ENCODE measurements at regions not wholly inside any gene's neighbourhood (a gene's known extent, or its start where the extent isn't known, plus 50 kb on each side); places are given as distances from the start of the nearest gene placed in this dataset.
"Not testable (repeated sequence)": the region's sequence is repeated elsewhere in the genome, so short reads cannot be mapped to it uniquely, and the experiment has no call there.

- no peak for DNase-seq (ENCODE audit: low read depth)
- no peak overlapping the region for H3K4me3 ChIP-seq (ENCODE audit: low read depth, low read length)
- TF ChIP-seq CTCF (IDR thresholded peaks at IDR 0.05; ENCODE audit: insufficient read depth, low read depth, low read length), result no peak
Observed at GRCh38 chr1:196049407-196049806, 558.8 kb downstream of the KCNT2 start.

- DNase-seq (ENCODE audit: low read depth), result no peak
- no peak overlapping the region for H3K4me3 ChIP-seq (ENCODE audit: low read depth, low read length)
- no peak for TF ChIP-seq CTCF (IDR thresholded peaks at IDR 0.05; ENCODE audit: insufficient read depth, low read depth, low read length)
Observed at GRCh38 chr1:196043268-196043667, 565.0 kb downstream of the KCNT2 start.

- no peak for TF ChIP-seq CTCF (IDR thresholded peaks at IDR 0.05; ENCODE audit: insufficient read depth, low read depth, low read length)
- H3K4me3 ChIP-seq (ENCODE audit: low read depth, low read length), result no peak overlapping the region
- no peak for DNase-seq (ENCODE audit: low read depth)
Observed at GRCh38 chr1:196034080-196034706, 574.0 kb downstream of the KCNT2 start.

- not testable (repeated sequence) for DNase-seq (ENCODE audit: low read depth); H3K4me3 ChIP-seq (ENCODE audit: low read depth, low read length)
Observed at GRCh38 chr1:196031387-196031786, 576.9 kb downstream of the KCNT2 start.

- no peak for DNase-seq (ENCODE audit: low read depth)
- TF ChIP-seq CTCF (IDR thresholded peaks at IDR 0.05; ENCODE audit: insufficient read depth, low read depth, low read length), result no peak
- no peak overlapping the region for H3K4me3 ChIP-seq (ENCODE audit: low read depth, low read length)
Observed at GRCh38 chr1:196030455-196030854, 577.8 kb downstream of the KCNT2 start.

- no peak for TF ChIP-seq CTCF (IDR thresholded peaks at IDR 0.05; ENCODE audit: insufficient read depth, low read depth, low read length)
- no peak overlapping the region for H3K4me3 ChIP-seq (ENCODE audit: low read depth, low read length)
- no peak for DNase-seq (ENCODE audit: low read depth)
Observed at GRCh38 chr1:196029410-196029809, 578.8 kb downstream of the KCNT2 start.

GRCh38 chr1:196027127-196027526, 581.1 kb downstream of the KCNT2 start:
- H3K4me3 ChIP-seq (ENCODE audit: low read depth, low read length), result no peak overlapping the region
- no peak for TF ChIP-seq CTCF (IDR thresholded peaks at IDR 0.05; ENCODE audit: insufficient read depth, low read depth, low read length)
- no peak for DNase-seq (ENCODE audit: low read depth)

- not testable (repeated sequence) for H3K4me3 ChIP-seq (ENCODE audit: low read depth, low read length); DNase-seq (ENCODE audit: low read depth)
Observed at GRCh38 chr1:196021174-196021573, 587.1 kb downstream of the KCNT2 start.

Data from fibroblast of villous mesenchyme (primary cell).